ENCODE measurements at regions not wholly inside any gene's neighbourhood (a gene's known extent, or its start where the extent isn't known, plus 50 kb on each side); places are given as distances from the start of the nearest gene placed in this dataset.

GRCh38 chr9:16180546-16180945, 627.7 kb downstream of the CCDC171 start:
- no peaks in the 10 kb centered on the region for H3K4me1 Mint-ChIP-seq (ENCODE audit: low read depth, unreplicated experiment)
- H3K27me3 Mint-ChIP-seq (ENCODE audit: unreplicated experiment): no peaks in the 10 kb centered on the region
- no peaks in the 10 kb centered on the region for H3K9me3 Mint-ChIP-seq (ENCODE audit: low read depth, unreplicated experiment)
- BruUV-seq (replicated peaks): no TSS peak
- no peak for DNase-seq
- TF ChIP-seq CTCF (IDR thresholded peaks at IDR 0.05; ENCODE audit: unreplicated experiment): no peak
- CTCF ChIA-PET: interaction anchor here (0.5 kb wide), 1 partner anchor 172 kb away, joined by 3 read pairs; no protein-coding TSS in a partner anchor
- intact Hi-C loops (cut with micrococcal nuclease; ENCODE audit: unreplicated experiment): no loop called here
- no peaks in the 10 kb centered on the region for H3K36me3 Mint-ChIP-seq (ENCODE audit: insufficient read depth, unreplicated experiment)
- H3K27ac Mint-ChIP-seq (ENCODE audit: unreplicated experiment): no peak overlapping the region
- no peak overlapping the region for H3K4me3 Mint-ChIP-seq (ENCODE audit: low read depth, unreplicated experiment)

GRCh38 chr9:16181539-16181938, 628.7 kb downstream of the CCDC171 start:
- Mint-ChIP-seq H3K36me3 (ENCODE audit: insufficient read depth, unreplicated experiment) (no peaks in the 10 kb centered on the region), H3K27me3 (ENCODE audit: unreplicated experiment) (no peaks in the 10 kb centered on the region), H3K4me3 (ENCODE audit: low read depth, unreplicated experiment) (no peak overlapping the region), H3K27ac (ENCODE audit: unreplicated experiment) (no peak overlapping the region), H3K4me1 (ENCODE audit: low read depth, unreplicated experiment) (no peaks in the 10 kb centered on the region), H3K9me3 (ENCODE audit: low read depth, unreplicated experiment) (no peaks in the 10 kb centered on the region)
- intact Hi-C loops (cut with micrococcal nuclease; ENCODE audit: unreplicated experiment): no loop called here
- no peak for TF ChIP-seq CTCF (IDR thresholded peaks at IDR 0.05; ENCODE audit: unreplicated experiment)
- BruUV-seq (replicated peaks): no TSS peak
- DNase-seq: no peak
- CTCF ChIA-PET: no interaction called here

- no peak for TF ChIP-seq CTCF (IDR thresholded peaks at IDR 0.05; ENCODE audit: unreplicated experiment)
- Mint-ChIP-seq H3K4me1 (ENCODE audit: low read depth, unreplicated experiment) (no peaks in the 10 kb centered on the region), H3K9me3 (ENCODE audit: low read depth, unreplicated experiment) (no peaks in the 10 kb centered on the region), H3K27ac (ENCODE audit: unreplicated experiment) (no peak overlapping the region), H3K4me3 (ENCODE audit: low read depth, unreplicated experiment) (no peak overlapping the region), H3K36me3 (ENCODE audit: insufficient read depth, unreplicated experiment) (no peaks in the 10 kb centered on the region), H3K27me3 (ENCODE audit: unreplicated experiment) (no peaks in the 10 kb centered on the region)
- intact Hi-C loops (cut with micrococcal nuclease; ENCODE audit: unreplicated experiment): no loop called here
- no TSS peak for BruUV-seq (replicated peaks)
- CTCF ChIA-PET: no interaction called here
- no peak for DNase-seq
Observed at GRCh38 chr9:16182784-16183183, 629.9 kb downstream of the CCDC171 start.

- BruUV-seq (replicated peaks): no TSS peak
Observed at GRCh38 chr9:16184964-16185646, 632.3 kb downstream of the CCDC171 start.

More at GRCh38 chr9:16184964-16185646, 632.3 kb downstream of the CCDC171 start:
- no peaks in the 10 kb centered on the region for H3K4me1 Mint-ChIP-seq (ENCODE audit: low read depth, unreplicated experiment)
- H3K27me3 Mint-ChIP-seq (ENCODE audit: unreplicated experiment): no peaks in the 10 kb centered on the region
- no peak overlapping the region for H3K4me3 Mint-ChIP-seq (ENCODE audit: low read depth, unreplicated experiment)
- CTCF ChIA-PET: no interaction called here
- no peak for DNase-seq
- intact Hi-C loops (cut with micrococcal nuclease; ENCODE audit: unreplicated experiment): no loop called here
- no peaks in the 10 kb centered on the region for H3K9me3 Mint-ChIP-seq (ENCODE audit: low read depth, unreplicated experiment)
- H3K27ac Mint-ChIP-seq (ENCODE audit: unreplicated experiment): no peak overlapping the region
- TF ChIP-seq CTCF (IDR thresholded peaks at IDR 0.05; ENCODE audit: unreplicated experiment): no peak
- no peaks in the 10 kb centered on the region for H3K36me3 Mint-ChIP-seq (ENCODE audit: insufficient read depth, unreplicated experiment)
